OCI-LY1 (cell line): ENCODE measurements at regions not wholly inside any gene's neighbourhood (a gene's known extent, or its start where the extent isn't known, plus 50 kb on each side); places are given as distances from the start of the nearest gene placed in this dataset.
"Not testable (repeated sequence)": the region's sequence is repeated elsewhere in the genome, so short reads cannot be mapped to it uniquely, and the experiment has no call there.

ENCODE experiments used
- H2AFZ ChIP-seq: fragments of 200-600 bp; sonication (generic), shearing (Covaris generic); 2 replicates; pipeline ENCODE4 v1.6.0; 2014; ENCODE audit warnings: antibody characterized with exemption, mild to moderate bottlenecking, low read length
- H3F3A ChIP-seq: fragments of 200-600 bp; sonication (generic), shearing (Covaris generic); 2 replicates; pipeline ENCODE4 v1.6.0; 2014; ENCODE audit warnings: mild to moderate bottlenecking, antibody characterized with exemption, low read length, moderate library complexity; ENCODE audit not compliant: insufficient read depth
- H3K27ac ChIP-seq: fragments of 200-600 bp; sonication (generic); 2 replicates; pipeline ENCODE4 v1.5.1; 2014; ENCODE audit warnings: low read length, mixed run types, mild to moderate bottlenecking, low read depth; ENCODE audit not compliant: poor library complexity, severe bottlenecking
- H3K27me3 ChIP-seq: fragments of 200-600 bp; sonication (generic); 2 replicates; pipeline ENCODE4 v1.6.0; 2014; ENCODE audit warnings: antibody characterized with exemption, mild to moderate bottlenecking, low read length, moderate library complexity; ENCODE audit not compliant: insufficient read depth
- H3K36me3 ChIP-seq: fragments of 200-600 bp; sonication (generic); 2 replicates; pipeline ENCODE4 v1.6.1; 2014; ENCODE audit warnings: mild to moderate bottlenecking, antibody characterized with exemption, low read length, moderate library complexity, mixed read lengths; ENCODE audit not compliant: insufficient read depth
- H3K4me1 ChIP-seq: fragments of 200-600 bp; sonication (generic); 2 replicates; pipeline ENCODE4 v1.5.1; 2014; ENCODE audit warnings: mild to moderate bottlenecking, low read length, moderate library complexity; ENCODE audit not compliant: insufficient read depth, severe bottlenecking
- H3K4me2 ChIP-seq: fragments of 200-600 bp; sonication (generic), shearing (Covaris generic); 2 replicates; pipeline ENCODE4 v1.6.1; 2014; ENCODE audit warnings: low read length
- H3K4me3 ChIP-seq: fragments of 200-600 bp; sonication (generic); 2 replicates; pipeline ENCODE4 v1.5.1; 2014; ENCODE audit warnings: low read length, low read depth, mild to moderate bottlenecking, mixed read lengths; ENCODE audit not compliant: poor library complexity, severe bottlenecking
- H3K79me2 ChIP-seq: fragments of 200-600 bp; shearing (Covaris generic); 2 replicates; pipeline ENCODE4 v1.6.1; 2016; ENCODE audit warnings: mixed run types, low read length, mixed read lengths; ENCODE audit not compliant: insufficient read depth
- H3K9ac ChIP-seq: fragments of 200-600 bp; sonication (generic), shearing (Covaris generic); 2 replicates; pipeline ENCODE4 v1.6.1; 2014; ENCODE audit warnings: mild to moderate bottlenecking, low read length, mixed read lengths
- H3K9me2 ChIP-seq: fragments of 200-600 bp; sonication (generic), shearing (Covaris generic); 2 replicates; pipeline ENCODE4 v1.6.1; 2014; ENCODE audit warnings: low read depth, mild to moderate bottlenecking, low read length, mixed read lengths
- H3K9me3 ChIP-seq: fragments of 200-600 bp; shearing (Covaris generic); 2 replicates; pipeline ENCODE4 v1.6.1; 2014; ENCODE audit warnings: low read length, mixed read lengths
- H4K20me1 ChIP-seq: fragments of 200-600 bp; sonication (generic), shearing (Covaris generic); 2 replicates; pipeline ENCODE4 v1.6.0; 2016; ENCODE audit warnings: mild to moderate bottlenecking, low read length; ENCODE audit not compliant: insufficient read depth
- CTCF ChIP-seq: fragments of 200-600 bp; sonication (generic), shearing (Covaris generic); IDR thresholded peaks from 2 replicates; pipeline ENCODE4 v1.5.1; 2017; ENCODE audit warnings: mild to moderate bottlenecking, antibody characterized with exemption, low read length, moderate library complexity, mixed read lengths
- EZH2 ChIP-seq: fragments of 200-600 bp; sonication (generic), shearing (Covaris generic); IDR thresholded peaks from 2 replicates; pipeline ENCODE4 v1.8.0; 2017; ENCODE audit warnings: borderline replicate concordance, mixed run types, mild to moderate bottlenecking, antibody characterized with exemption, low read length, moderate library complexity, mixed read lengths

GRCh38 chr5:36423578-36424307, 122.0 kb upstream of the RANBP3L start:
- Histone ChIP-seq H3K27ac (no peak overlapping the region), H3K36me3 (no peaks in the 10 kb centered on the region), H4K20me1 (no peaks in the 10 kb centered on the region), H3K79me2 (no peaks in the 10 kb centered on the region), H2AFZ (no peak overlapping the region), H3F3A (no peaks in the 10 kb centered on the region), H3K9ac (no peak overlapping the region), H3K27me3 (no peaks in the 10 kb centered on the region), H3K4me2 (no peak overlapping the region), H3K4me3 (no peak overlapping the region), H3K9me3 (no peaks in the 10 kb centered on the region), H3K9me2 (no peaks in the 10 kb centered on the region), H3K4me1 (no peaks in the 10 kb centered on the region)
- TF ChIP-seq CTCF: no peak
- TF ChIP-seq EZH2: no peak

GRCh38 chr5:36426070-36426469, 124.4 kb upstream of the RANBP3L start:
- H3K4me1 ChIP-seq, H3K9me2 ChIP-seq, H3K79me2 ChIP-seq, H3K4me2 ChIP-seq, H3K4me3 ChIP-seq, H2AFZ ChIP-seq, H3K27me3 ChIP-seq, H3K9me3 ChIP-seq, H3K9ac ChIP-seq, H3K27ac ChIP-seq, H3K36me3 ChIP-seq, H4K20me1 ChIP-seq, H3F3A ChIP-seq: not testable (repeated sequence)

DNA sequence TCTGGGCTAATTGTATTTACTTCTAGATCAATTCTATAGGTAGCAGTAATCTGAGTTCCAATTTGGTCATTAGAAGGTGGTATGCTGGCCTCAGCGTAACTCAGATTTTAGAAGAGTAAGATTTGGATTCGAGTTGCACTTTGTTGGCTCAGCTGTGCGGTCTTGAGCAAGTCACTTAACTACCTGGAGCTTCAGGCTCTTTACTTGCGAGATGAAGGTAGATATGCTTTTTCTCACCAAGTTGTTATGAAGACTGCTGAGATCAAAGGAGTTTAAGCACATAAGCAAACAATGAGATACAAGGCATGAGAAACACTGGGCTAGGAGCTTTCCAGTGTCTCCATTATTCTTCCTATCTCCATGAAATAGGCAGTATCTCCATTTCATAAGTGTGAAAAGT, 133.8 kb upstream of the RANBP3L start:
- Histone ChIP-seq H3K36me3 (no peaks in the 10 kb centered on the region), H3F3A (no peaks in the 10 kb centered on the region), H3K4me1 (peaks cover 21% of the 10 kb centered on the region), H3K9me3 (no peaks in the 10 kb centered on the region), H4K20me1 (no peaks in the 10 kb centered on the region), H3K27ac (no peak overlapping the region), H3K9ac (no peak overlapping the region), H3K4me2 (no peak overlapping the region), H3K4me3 (no peak overlapping the region), H2AFZ (no peak overlapping the region), H3K79me2 (no peaks in the 10 kb centered on the region), H3K9me2 (no peaks in the 10 kb centered on the region), H3K27me3 (no peaks in the 10 kb centered on the region)
- TF ChIP-seq EZH2 (no peak), CTCF (no peak)

DNA sequence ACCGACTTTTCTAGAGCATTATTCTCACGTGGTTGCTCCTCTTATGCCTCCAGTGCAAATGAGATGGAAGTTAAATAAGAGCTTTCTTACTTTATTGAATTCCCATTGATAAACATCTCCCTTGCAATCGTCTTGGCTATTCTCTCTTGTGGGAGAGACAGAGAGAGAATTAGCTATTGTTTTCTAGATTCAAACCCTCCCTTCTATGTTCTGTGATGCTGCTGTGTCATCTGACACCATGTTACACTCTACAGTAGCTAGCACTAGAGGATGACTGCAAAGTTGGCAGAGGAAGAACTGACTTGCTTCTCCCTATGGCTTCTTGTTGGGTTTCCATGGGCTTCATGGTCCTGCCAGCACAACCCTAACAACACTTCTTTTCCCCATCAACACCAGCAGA, 134.6 kb upstream of the RANBP3L start:
- Histone ChIP-seq H3K36me3 (no peaks in the 10 kb centered on the region), H3K4me1 (peaks cover 29% of the 10 kb centered on the region), H3F3A (no peaks in the 10 kb centered on the region), H4K20me1 (no peaks in the 10 kb centered on the region), H3K4me2 (no peak overlapping the region), H3K9me2 (no peaks in the 10 kb centered on the region), H3K79me2 (no peaks in the 10 kb centered on the region), H3K4me3 (no peak overlapping the region), H3K9ac (no peak overlapping the region), H3K9me3 (no peaks in the 10 kb centered on the region), H3K27me3 (no peaks in the 10 kb centered on the region), H3K27ac (no peak overlapping the region), H2AFZ (no peak overlapping the region)
- TF ChIP-seq CTCF (no peak), EZH2 (no peak)
